ENCODE measurements at regions not wholly inside any gene's neighbourhood (a gene's known extent, or its start where the extent isn't known, plus 50 kb on each side); places are given as distances from the start of the nearest gene placed in this dataset.

DNA sequence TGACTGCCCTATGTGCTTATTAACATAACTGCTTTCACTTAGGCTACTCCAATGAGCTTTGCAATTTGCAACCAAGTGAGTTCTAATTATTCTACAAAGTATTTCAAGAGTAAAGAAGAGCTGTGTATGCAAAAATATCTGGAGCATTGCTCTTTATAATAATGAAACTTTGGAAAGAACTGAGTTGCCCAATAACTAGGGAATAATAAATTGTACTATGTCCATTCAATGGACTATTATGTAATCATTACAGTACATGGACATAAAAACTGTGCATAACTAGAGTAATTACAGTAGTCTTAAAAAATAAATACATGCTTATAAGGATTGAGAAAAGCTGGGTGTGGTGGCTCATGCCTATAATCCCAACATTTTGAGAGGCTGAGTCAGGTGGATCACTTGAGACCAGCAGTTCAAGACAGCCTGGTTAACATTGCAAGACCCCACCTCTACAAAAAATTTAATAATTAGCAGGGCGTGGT lies 70.3 kb upstream of the JAK1 start:
- TF ChIP-seq, protein P1, sequence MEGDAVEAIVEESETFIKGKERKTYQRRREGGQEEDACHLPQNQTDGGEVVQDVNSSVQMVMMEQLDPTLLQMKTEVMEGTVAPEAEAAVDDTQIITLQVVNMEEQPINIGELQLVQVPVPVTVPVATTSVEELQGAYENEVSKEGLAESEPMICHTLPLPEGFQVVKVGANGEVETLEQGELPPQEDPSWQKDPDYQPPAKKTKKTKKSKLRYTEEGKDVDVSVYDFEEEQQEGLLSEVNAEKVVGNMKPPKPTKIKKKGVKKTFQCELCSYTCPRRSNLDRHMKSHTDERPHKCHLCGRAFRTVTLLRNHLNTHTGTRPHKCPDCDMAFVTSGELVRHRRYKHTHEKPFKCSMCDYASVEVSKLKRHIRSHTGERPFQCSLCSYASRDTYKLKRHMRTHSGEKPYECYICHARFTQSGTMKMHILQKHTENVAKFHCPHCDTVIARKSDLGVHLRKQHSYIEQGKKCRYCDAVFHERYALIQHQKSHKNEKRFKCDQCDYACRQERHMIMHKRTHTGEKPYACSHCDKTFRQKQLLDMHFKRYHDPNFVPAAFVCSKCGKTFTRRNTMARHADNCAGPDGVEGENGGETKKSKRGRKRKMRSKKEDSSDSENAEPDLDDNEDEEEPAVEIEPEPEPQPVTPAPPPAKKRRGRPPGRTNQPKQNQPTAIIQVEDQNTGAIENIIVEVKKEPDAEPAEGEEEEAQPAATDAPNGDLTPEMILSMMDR (IDR thresholded peaks at IDR 0.05; ENCODE audit: extremely low read depth, missing control alignments): no peak

DNA sequence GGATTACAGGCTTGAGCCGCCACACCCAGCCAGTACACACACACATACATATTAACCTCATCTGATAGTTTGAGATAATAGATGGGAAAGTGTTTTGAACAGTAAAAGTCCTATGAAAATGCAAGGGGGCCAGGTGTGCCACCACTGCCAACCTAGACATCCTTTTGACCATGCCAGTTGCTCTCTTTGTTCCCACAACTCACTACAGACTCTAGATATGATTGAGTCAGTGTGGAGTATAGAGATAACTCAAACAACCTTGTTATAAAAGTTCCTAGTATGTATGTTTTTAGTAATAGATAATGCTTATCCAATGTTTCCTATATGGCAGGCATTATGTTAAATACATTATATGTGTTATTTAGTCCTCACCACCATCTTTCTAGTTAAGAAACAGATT lies 72.7 kb upstream of the JAK1 start:
- TF ChIP-seq, protein P1 (IDR thresholded peaks at IDR 0.05; ENCODE audit: extremely low read depth, missing control alignments): no peak
- no peak for DNase-seq (ENCODE audit: low spot score)

More for the DNA sequence above, 70.3 kb upstream of the JAK1 start:
- no peak for DNase-seq (ENCODE audit: low spot score)

DNA sequence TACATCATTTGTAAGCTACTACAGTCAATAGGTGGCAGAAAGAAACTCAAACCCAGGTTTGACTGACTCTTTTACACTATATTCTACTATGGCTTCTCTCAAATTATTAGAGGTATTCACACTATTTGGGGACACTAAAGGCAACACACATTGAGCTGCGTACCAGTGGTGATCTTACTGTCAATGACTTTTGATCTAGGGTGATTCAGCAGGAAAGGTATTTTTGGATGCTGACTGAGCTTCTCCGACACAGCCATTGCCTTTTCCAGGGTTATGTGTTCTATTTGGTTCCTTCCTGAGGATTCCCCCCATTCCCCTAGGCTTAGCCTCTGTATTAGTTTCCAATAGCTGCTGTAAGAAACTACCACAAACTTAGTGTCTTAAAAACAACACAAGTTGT lies 73.2 kb upstream of the JAK1 start:
- TF ChIP-seq, protein P1 (IDR thresholded peaks at IDR 0.05; ENCODE audit: extremely low read depth, missing control alignments): no peak
- DNase-seq (ENCODE audit: low spot score): no peak

DNA sequence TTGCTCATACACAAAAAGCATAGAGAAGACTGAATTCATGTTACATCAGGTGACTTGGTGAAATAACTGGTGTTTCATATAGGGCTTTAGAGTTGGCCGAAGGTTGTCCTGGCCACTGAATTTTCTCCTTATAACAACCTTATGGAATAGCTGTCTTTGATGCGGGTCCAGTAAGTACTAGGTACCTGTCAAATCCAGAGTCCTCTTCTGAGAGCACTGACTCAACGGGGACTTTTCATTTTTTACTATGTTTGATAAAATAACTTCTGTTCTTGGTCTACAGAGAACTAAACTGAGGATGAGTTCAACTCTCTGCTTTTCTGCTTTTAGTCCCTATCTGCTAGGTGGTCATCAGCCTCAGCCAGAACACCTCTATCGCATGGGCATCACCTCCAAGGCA lies 76.1 kb upstream of the JAK1 start:
- no peak for DNase-seq (ENCODE audit: low spot score)
- TF ChIP-seq, protein P1 (IDR thresholded peaks at IDR 0.05; ENCODE audit: extremely low read depth, missing control alignments): no peak

DNA sequence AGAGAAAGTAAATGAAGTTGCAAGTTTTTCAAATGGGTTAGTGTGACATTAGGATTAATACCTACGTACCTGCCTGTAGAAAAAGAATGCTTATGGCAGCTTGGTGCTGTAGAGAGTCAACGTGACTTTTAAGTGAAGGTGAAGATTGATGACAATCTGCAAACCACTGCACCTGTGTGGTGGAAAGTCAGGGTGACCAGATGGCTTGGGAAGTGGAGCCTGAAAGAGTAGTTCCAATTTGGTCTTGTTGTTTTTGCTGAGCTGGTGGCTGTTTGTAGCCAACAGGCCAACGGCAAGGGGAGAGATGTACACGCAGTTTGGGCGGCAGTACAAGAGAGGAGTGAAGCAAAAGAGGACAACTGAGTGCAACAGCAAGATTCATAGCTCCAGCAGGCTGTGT lies 78.1 kb upstream of the JAK1 start:
- no peak for DNase-seq (ENCODE audit: low spot score)
- TF ChIP-seq, protein P1 (IDR thresholded peaks at IDR 0.05; ENCODE audit: extremely low read depth, missing control alignments): no peak

DNA sequence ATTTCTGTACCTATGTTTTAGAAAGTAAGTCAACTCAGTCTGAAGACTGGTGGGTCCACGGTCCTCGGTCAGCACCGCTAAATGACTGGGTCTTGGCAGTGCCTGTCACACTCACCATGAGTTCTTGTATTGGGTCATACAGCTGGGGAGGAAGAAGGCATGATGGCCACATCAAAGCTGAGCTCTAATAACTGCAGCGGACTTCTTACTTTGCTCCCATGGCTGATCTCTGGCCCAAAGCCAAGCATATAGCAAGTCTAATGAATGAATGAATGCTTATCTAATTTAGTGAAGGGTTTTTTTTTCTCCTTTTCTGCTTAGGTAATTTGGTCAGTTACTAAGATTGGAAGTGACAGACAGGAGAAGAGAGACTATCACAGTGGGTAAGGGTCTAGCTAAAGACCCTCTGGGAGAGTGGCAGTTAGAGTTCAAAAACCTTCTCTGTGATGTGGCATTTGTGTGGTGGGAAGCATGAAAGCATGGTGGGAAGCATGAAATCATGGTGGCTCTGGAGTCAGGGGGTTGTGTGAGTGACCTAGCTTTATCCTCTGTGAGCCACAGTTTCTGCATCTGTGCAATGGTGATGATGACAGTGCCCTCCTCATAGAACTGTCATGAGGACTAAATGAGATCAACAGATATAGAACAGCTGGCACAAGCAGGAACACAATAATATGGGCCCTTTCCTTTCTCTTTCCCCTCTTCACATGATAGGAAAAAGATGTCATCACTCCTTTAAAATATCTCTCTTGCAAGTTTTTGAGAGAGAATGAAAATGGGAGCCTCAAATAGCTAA lies 78.9 kb upstream of the JAK1 start:
- no peak for DNase-seq (ENCODE audit: low spot score)
- TF ChIP-seq, protein P1 (IDR thresholded peaks at IDR 0.05; ENCODE audit: extremely low read depth, missing control alignments): no peak

DNA sequence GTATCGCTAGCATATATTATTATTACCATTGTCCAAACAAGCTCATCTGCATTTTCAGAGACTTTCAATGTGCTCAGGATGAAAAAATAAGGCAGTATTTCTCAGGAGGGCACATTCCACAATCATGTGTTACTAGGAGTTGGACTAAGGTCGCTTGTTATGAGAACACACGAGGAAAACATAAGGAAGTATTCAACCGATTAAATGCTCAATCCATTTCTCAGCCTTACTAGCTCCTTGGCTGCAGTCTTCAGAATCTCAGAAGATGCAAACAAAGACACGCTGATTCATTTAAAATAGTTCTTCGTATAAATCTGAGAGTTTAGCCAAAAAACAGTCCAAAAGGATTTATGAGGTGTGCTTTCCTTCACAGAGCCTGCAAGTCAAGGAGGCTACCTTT lies 82.0 kb upstream of the JAK1 start:
- DNase-seq (ENCODE audit: low spot score): no peak
- TF ChIP-seq, protein P1 (IDR thresholded peaks at IDR 0.05; ENCODE audit: extremely low read depth, missing control alignments): no peak

All from GM20000 (cell line).